Panc1 (cell line): ENCODE measurements at regions not wholly inside any gene's neighbourhood (a gene's known extent, or its start where the extent isn't known, plus 50 kb on each side); places are given as distances from the start of the nearest gene placed in this dataset.

Experiments used
- POLR2AphosphoS5 ChIP-seq: IDR thresholded peaks from 2 replicates; pipeline ENCODE4 v1.6.1; 2012; ENCODE audit warnings: mild to moderate bottlenecking, low read depth, low read length, moderate library complexity
- SIN3A ChIP-seq: IDR thresholded peaks from 2 replicates; pipeline ENCODE4 v1.6.1; 2012; ENCODE audit warnings: low read depth, mild to moderate bottlenecking, low read length, moderate library complexity, borderline replicate concordance; ENCODE audit not compliant: insufficient read depth
- TCF7L2 ChIP-seq: IDR thresholded peaks from 2 replicates; pipeline ENCODE4 v1.6.1; 2011; ENCODE audit warnings: mild to moderate bottlenecking, low read depth, low read length, inconsistent platforms
- TF ChIP-seq, protein P1 (sequence below): fragments of 450-650 bp; IDR thresholded peaks from 2 replicates; pipeline ENCODE4 v1.5.1; 2017; ENCODE audit warnings: mild to moderate bottlenecking
- TF ChIP-seq, protein P2 (sequence below), 2 experiments: IDR thresholded peaks; 2 replicates each; pipeline ENCODE4 v1.6.1; 2011 to 2012; ENCODE audit warnings: low read depth in 2 of 2, control low read depth in 1 of 2, low read length in 1 of 2, mild to moderate bottlenecking in 1 of 2, moderate library complexity in 1 of 2; ENCODE audit not compliant: insufficient read depth in 1 of 2

DNA sequence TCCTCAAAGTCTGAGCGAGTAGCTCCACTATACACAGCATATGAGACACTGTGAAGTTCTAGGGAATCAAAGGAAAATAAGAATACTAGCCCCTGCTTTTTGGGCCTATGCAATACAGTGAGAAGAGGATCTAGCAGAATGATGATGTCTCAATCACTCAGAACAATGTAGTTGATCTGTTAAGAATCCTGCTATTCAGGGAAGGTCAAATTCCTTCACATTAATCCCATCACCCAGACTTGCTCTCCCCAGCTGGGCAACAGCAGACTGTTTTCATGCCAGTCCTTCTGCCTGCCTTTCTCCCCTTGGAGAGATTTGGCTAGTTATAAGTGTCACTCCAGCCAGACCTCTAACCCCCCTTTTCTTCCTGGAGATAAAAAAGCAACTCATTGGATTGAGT is 230.0 kb upstream of the EPHA4 start:
- TF ChIP-seq, protein P1, sequence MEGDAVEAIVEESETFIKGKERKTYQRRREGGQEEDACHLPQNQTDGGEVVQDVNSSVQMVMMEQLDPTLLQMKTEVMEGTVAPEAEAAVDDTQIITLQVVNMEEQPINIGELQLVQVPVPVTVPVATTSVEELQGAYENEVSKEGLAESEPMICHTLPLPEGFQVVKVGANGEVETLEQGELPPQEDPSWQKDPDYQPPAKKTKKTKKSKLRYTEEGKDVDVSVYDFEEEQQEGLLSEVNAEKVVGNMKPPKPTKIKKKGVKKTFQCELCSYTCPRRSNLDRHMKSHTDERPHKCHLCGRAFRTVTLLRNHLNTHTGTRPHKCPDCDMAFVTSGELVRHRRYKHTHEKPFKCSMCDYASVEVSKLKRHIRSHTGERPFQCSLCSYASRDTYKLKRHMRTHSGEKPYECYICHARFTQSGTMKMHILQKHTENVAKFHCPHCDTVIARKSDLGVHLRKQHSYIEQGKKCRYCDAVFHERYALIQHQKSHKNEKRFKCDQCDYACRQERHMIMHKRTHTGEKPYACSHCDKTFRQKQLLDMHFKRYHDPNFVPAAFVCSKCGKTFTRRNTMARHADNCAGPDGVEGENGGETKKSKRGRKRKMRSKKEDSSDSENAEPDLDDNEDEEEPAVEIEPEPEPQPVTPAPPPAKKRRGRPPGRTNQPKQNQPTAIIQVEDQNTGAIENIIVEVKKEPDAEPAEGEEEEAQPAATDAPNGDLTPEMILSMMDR = no peak
- TF ChIP-seq POLR2AphosphoS5 (no peak), TCF7L2 (no peak), SIN3A (no peak)
- TF ChIP-seq, protein P2, sequence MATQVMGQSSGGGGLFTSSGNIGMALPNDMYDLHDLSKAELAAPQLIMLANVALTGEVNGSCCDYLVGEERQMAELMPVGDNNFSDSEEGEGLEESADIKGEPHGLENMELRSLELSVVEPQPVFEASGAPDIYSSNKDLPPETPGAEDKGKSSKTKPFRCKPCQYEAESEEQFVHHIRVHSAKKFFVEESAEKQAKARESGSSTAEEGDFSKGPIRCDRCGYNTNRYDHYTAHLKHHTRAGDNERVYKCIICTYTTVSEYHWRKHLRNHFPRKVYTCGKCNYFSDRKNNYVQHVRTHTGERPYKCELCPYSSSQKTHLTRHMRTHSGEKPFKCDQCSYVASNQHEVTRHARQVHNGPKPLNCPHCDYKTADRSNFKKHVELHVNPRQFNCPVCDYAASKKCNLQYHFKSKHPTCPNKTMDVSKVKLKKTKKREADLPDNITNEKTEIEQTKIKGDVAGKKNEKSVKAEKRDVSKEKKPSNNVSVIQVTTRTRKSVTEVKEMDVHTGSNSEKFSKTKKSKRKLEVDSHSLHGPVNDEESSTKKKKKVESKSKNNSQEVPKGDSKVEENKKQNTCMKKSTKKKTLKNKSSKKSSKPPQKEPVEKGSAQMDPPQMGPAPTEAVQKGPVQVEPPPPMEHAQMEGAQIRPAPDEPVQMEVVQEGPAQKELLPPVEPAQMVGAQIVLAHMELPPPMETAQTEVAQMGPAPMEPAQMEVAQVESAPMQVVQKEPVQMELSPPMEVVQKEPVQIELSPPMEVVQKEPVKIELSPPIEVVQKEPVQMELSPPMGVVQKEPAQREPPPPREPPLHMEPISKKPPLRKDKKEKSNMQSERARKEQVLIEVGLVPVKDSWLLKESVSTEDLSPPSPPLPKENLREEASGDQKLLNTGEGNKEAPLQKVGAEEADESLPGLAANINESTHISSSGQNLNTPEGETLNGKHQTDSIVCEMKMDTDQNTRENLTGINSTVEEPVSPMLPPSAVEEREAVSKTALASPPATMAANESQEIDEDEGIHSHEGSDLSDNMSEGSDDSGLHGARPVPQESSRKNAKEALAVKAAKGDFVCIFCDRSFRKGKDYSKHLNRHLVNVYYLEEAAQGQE (IDR thresholded peaks at IDR 0.05; ENCODE audit: insufficient read depth in 1 of 2, low read depth in 2 of 2, low read length in 1 of 2) = no peak
